HEK293 (cell line): ENCODE measurements at regions not wholly inside any gene's neighbourhood (a gene's known extent, or its start where the extent isn't known, plus 50 kb on each side); places are given as distances from the start of the nearest gene placed in this dataset.
A peak's percentile ranks its signal among the peaks of the same experiment; 100 is the strongest.

Experiments
- CTCF ChIA-PET: fragments of 350-600 bp; formaldehyde crosslinking; extraction: SDS; loops from one replicate; lab custom pipeline; 2021; ENCODE audit warnings: antibody characterized with exemption; lab: Yijun Ruan, JAX
- POLR2A ChIA-PET: fragments of 300-600 bp; formaldehyde crosslinking; extraction: SDS; loops from one replicate; lab custom pipeline; 2020; ENCODE audit warnings: antibody characterized with exemption, inconsistent platforms; lab: Yijun Ruan, JAX
- H3K27ac ChIP-seq: fragments of 200-500 bp; sonication (Bioruptor generic); 2 replicates; pipeline ENCODE4 v1.5.1; 2014; ENCODE audit warnings: low read depth, low read length, control low read depth, inconsistent platforms; ENCODE audit errors: extremely low read depth
- H3K36me3 ChIP-seq, 2 experiments: fragments of 200-500 bp in 1 of 2; sonication (Bioruptor generic) in 1 of 2; 1 replicate in 1 of 2; 2 replicates in 1 of 2; pipeline ENCODE4 v1.5.1; 2014 to 2017; ENCODE audit warnings: inconsistent platforms in 2 of 2, low read length in 2 of 2; ENCODE audit not compliant: control insufficient read depth in 2 of 2, insufficient read depth in 1 of 2
- H3K4me1 ChIP-seq: fragments of 200-500 bp; sonication (Bioruptor generic); 2 replicates; pipeline ENCODE4 v1.5.1; 2014; ENCODE audit warnings: mild to moderate bottlenecking, low read length, inconsistent platforms; ENCODE audit not compliant: control insufficient read depth, insufficient read depth
- H3K4me3 ChIP-seq: 2 replicates; pipeline ENCODE4 v1.5.1; 2011; ENCODE audit warnings: low read depth, mild to moderate bottlenecking, control low read depth, low read length, moderate library complexity
- H3K9me3 ChIP-seq: fragments of 200-500 bp; sonication (Bioruptor generic); 2 replicates; pipeline ENCODE4 v1.5.1; 2014; ENCODE audit warnings: low read depth, low read length, inconsistent platforms; ENCODE audit not compliant: control insufficient read depth, insufficient read depth
- CTCF ChIP-seq: fragments of 450-650 bp; formaldehyde crosslinking; IDR thresholded peaks from 2 replicates; pipeline ENCODE4 v1.5.1; 2016; ENCODE audit warnings: missing biosample characterization, missing genetic modification characterization
- GFI1B ChIP-seq: fragments of 450-650 bp; formaldehyde crosslinking; IDR thresholded peaks from 2 replicates; pipeline ENCODE4 v1.5.1; 2016; ENCODE audit warnings: missing biosample characterization, missing genetic modification characterization
- KLF1 ChIP-seq: fragments of 450-650 bp; formaldehyde crosslinking; IDR thresholded peaks from 2 replicates; pipeline ENCODE4 v1.5.1; 2016; ENCODE audit warnings: missing biosample characterization, missing genetic modification characterization
- MZF1 ChIP-seq: fragments of 450-650 bp; formaldehyde crosslinking; IDR thresholded peaks from 2 replicates; pipeline ENCODE4 v1.5.1; 2017; ENCODE audit warnings: missing biosample characterization, missing genetic modification characterization, borderline replicate concordance
- SP7 ChIP-seq: fragments of 450-650 bp; formaldehyde crosslinking; IDR thresholded peaks from 2 replicates; pipeline ENCODE4 v1.5.1; 2016; ENCODE audit warnings: missing biosample characterization, missing genetic modification characterization
- YY1 ChIP-seq: fragments of 450-650 bp; formaldehyde crosslinking; IDR thresholded peaks from 2 replicates; pipeline ENCODE4 v1.5.1; 2018; ENCODE audit warnings: missing biosample characterization, missing genetic modification characterization
- ZNF16 ChIP-seq: fragments of 450-650 bp; formaldehyde crosslinking; IDR thresholded peaks from 2 replicates; pipeline ENCODE4 v1.5.1; 2016; ENCODE audit warnings: low read depth, missing biosample characterization, missing genetic modification characterization
- ZNF18 ChIP-seq: fragments of 450-650 bp; formaldehyde crosslinking; IDR thresholded peaks from 2 replicates; pipeline ENCODE4 v1.5.1; 2016; ENCODE audit warnings: missing biosample characterization, missing genetic modification characterization
- ZNF239 ChIP-seq: fragments of 450-650 bp; formaldehyde crosslinking; IDR thresholded peaks from 2 replicates; pipeline ENCODE4 v1.5.1; 2016; ENCODE audit warnings: missing biosample characterization, missing genetic modification characterization
- ZNF248 ChIP-seq: fragments of 450-650 bp; formaldehyde crosslinking; IDR thresholded peaks from 2 replicates; pipeline ENCODE4 v1.5.1; 2017; ENCODE audit warnings: missing biosample characterization, missing genetic modification characterization
- ZNF449 ChIP-seq: fragments of 450-650 bp; formaldehyde crosslinking; IDR thresholded peaks from 2 replicates; pipeline ENCODE4 v1.5.1; 2017; ENCODE audit warnings: missing biosample characterization, mild to moderate bottlenecking, missing genetic modification characterization, moderate library complexity
- ZNF555 ChIP-seq: fragments of 450-650 bp; formaldehyde crosslinking; conservative IDR thresholded peaks from 2 replicates; pipeline ENCODE4 v1.5.1; 2017; ENCODE audit warnings: missing biosample characterization, mild to moderate bottlenecking, missing genetic modification characterization, inconsistent platforms
- ZNF600 ChIP-seq: fragments of 450-650 bp; formaldehyde crosslinking; IDR thresholded peaks from 2 replicates; pipeline ENCODE4 v1.5.1; 2016; ENCODE audit warnings: missing biosample characterization, missing genetic modification characterization
- ZNF610 ChIP-seq: fragments of 450-650 bp; formaldehyde crosslinking; IDR thresholded peaks from 2 replicates; pipeline ENCODE4 v1.5.1; 2016; ENCODE audit warnings: missing biosample characterization, missing genetic modification characterization, borderline replicate concordance
- ZNF639 ChIP-seq: fragments of 450-650 bp; formaldehyde crosslinking; IDR thresholded peaks from 2 replicates; pipeline ENCODE4 v1.5.1; 2016; ENCODE audit warnings: missing biosample characterization, missing genetic modification characterization
- ZNF658 ChIP-seq: fragments of 450-650 bp; formaldehyde crosslinking; IDR thresholded peaks from 2 replicates; pipeline ENCODE4; 2016; ENCODE audit warnings: missing biosample characterization, missing genetic modification characterization
- ZNF660 ChIP-seq: fragments of 450-650 bp; IDR thresholded peaks from 2 replicates; pipeline ENCODE4 v1.5.1; 2018; ENCODE audit warnings: missing biosample characterization, mild to moderate bottlenecking, missing genetic modification characterization
- ZNF777 ChIP-seq: fragments of 450-650 bp; formaldehyde crosslinking; IDR thresholded peaks from 2 replicates; pipeline ENCODE4 v1.5.1; 2017; ENCODE audit warnings: missing biosample characterization, missing genetic modification characterization, borderline replicate concordance
- ZNF843 ChIP-seq: fragments of 450-650 bp; formaldehyde crosslinking; IDR thresholded peaks from 2 replicates; pipeline ENCODE4 v1.5.1; 2016; ENCODE audit warnings: missing biosample characterization, missing genetic modification characterization
- ZSCAN16 ChIP-seq: fragments of 450-650 bp; formaldehyde crosslinking; IDR thresholded peaks from 2 replicates; pipeline ENCODE4 v1.5.1; 2016; ENCODE audit warnings: missing biosample characterization, missing genetic modification characterization

- TF ChIP-seq SP7 (tag by site-specific recombination) (peak; percentile 64), ZNF660 (tag by site-specific recombination) (peak; percentile 31; the same call in 1 of the 2 replicates), ZNF843 (tag by site-specific recombination) (0 out of 2 replicates have a peak, but pooled peaks have one; percentile 29)
- TF ChIP-seq, all 188 proteins: peak for 22; not testable (repeated sequence) for 166
Observed at GRCh38 chr5:175331173-175332036, 112.6 kb downstream of the DRD1 start (continued).

GRCh38 chr5:175329976-175330375, 114.0 kb downstream of the DRD1 start:
- TF ChIP-seq ZNF555 (no peak), CTCF (tag by site-specific recombination) (no peak), ZNF449 (tag by site-specific recombination) (no peak), KLF1 (tag by site-specific recombination) (no peak), ZNF610 (no peak), ZNF248 (tag by site-specific recombination) (no peak), YY1 (tag by site-specific recombination) (no peak), ZNF777 (tag by site-specific recombination) (no peak), ZNF16 (tag by site-specific recombination) (no peak), ZNF600 (tag by site-specific recombination) (no peak), GFI1B (tag by site-specific recombination) (no peak), ZSCAN16 (no peak), MZF1 (tag by site-specific recombination) (no peak), ZNF639 (tag by site-specific recombination) (no peak), ZNF239 (no peak), ZNF18 (tag by site-specific recombination) (no peak), ZNF658 (tag by site-specific recombination) (no peak)
- H3K9me3 ChIP-seq, result no peaks in the 10 kb centered on the region
- no peak overlapping the region for H3K4me3 ChIP-seq
- no peaks in the 10 kb centered on the region for H3K4me1 ChIP-seq
- ChIA-PET CTCF (interaction anchor here (0.6 kb wide), 1 partner anchor 134 kb away, joined by 5 read pairs; no protein-coding TSS in a partner anchor), POLR2A (no interaction called here)
- no peak overlapping the region for H3K27ac ChIP-seq
- H3K36me3 ChIP-seq, result no peaks in the 10 kb centered on the region
